Skin epidermis (tissue), 12 donors: ENCODE measurements at regions not wholly inside any gene's neighbourhood (a gene's known extent, or its start where the extent isn't known, plus 50 kb on each side); places are given as distances from the start of the nearest gene placed in this dataset.

Source experiments
- H3K27ac ChIP-seq, 21 experiments: fragments of 200-600 bp; sonication (generic) in 11 of 21; one replicate each; pipeline ENCODE4 v1.5.0; 2020; ENCODE audit warnings: mild to moderate bottlenecking in 3 of 21, inconsistent platforms in 2 of 21, moderate library complexity in 2 of 21
- H3K4me3 ChIP-seq, 7 experiments: fragments of 200-600 bp; sonication (generic) in 2 of 7; one replicate each; pipeline ENCODE4 v1.5.0; 2020; ENCODE audit warnings: inconsistent platforms in 2 of 7, mild to moderate bottlenecking in 2 of 7, moderate library complexity in 1 of 7

DNA sequence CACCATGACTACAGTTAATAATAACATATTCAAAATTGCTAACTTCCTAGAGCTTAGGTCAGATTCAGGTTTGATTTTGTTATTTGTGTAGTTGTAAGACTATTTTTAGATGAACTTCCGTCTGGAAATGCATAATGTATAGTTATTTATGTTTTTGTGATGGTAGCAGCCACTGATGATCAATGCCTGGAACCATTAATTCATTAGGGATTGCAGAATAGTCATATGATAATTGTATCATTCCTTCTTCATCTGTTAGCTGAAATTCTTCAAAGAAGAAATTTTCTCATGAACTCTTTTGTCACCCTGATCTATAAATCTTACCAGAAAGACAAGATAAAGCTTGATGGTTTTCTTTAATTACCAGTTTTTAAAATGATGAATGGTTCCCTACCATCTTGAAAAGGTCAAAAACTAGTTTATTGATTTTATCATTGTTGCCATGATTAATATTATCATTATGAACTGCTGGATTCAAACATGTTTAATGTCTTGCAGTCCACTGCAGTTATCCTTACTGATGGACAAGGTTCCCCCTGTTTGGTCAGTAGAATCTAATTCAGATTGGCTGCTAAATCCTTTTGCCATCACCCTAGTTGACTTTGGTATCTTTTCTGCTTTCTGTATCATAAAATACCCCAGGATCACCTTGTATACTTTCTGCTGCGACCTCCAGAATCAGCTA, 433.3 kb downstream of the GPAM start:
- Histone ChIP-seq H3K27ac (no peak overlapping the region), H3K4me3 (no peak overlapping the region)

DNA sequence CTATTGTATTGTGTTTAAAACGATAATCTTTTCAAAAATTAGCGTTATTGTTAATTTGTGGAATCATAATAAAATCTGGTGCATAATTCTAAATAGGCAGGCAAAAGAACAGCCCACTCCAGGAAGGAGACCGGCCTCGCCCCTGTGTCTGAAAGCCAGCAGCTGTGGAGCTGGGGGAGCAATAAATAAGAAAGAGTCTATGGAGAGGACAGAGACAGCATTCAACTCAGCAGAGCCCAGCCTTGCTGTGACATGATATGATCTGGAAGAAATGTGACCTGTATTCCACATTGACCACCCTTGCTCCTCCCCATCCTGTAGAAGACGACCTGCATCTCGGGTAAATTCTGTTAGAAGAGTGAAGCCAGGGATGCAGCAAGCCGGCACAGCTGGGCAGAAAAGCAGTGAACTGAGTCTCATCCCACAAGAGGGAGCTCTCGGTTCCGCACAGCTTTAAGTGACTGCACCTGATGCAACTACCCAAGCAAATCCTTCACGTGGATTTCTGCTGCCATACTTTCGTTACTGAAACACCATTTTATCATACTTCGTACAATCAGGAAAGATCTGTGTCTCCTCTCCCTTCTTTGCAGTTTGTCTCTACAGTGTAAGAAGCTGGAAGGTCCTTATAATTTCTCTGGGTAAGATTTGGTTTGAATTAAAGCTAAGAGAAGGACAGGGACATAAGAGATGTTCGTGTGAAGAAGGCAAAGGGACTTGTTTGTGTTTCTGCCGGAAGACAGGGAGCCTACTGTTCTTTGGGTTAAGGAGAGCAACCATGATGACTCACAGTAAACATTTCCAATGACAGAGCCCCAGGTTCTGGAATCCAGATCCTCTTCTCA, 427.1 kb downstream of the GPAM start:
- no peak overlapping the region for H3K27ac ChIP-seq
- H3K4me3 ChIP-seq = no peak overlapping the region

DNA sequence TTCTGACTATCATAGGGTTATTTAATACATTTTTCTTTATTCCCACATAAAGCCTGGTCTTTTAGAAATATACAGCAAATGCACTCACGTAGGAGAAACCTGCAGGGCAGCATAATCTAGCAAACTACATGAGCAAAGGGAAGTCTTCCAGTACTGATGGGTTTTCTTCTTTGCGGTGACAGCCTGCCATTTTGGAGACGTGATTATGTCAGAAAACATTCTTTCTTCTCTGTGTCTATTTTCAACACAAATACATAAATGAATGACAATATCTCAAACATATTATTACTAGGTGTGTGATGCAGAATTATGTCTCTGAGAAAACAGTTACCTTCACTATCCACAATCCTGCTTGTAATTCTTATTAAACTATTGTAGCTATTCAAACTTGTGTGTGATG, 425.0 kb downstream of the GPAM start:
- no peak overlapping the region for H3K4me3 ChIP-seq
- no peak overlapping the region for H3K27ac ChIP-seq

DNA sequence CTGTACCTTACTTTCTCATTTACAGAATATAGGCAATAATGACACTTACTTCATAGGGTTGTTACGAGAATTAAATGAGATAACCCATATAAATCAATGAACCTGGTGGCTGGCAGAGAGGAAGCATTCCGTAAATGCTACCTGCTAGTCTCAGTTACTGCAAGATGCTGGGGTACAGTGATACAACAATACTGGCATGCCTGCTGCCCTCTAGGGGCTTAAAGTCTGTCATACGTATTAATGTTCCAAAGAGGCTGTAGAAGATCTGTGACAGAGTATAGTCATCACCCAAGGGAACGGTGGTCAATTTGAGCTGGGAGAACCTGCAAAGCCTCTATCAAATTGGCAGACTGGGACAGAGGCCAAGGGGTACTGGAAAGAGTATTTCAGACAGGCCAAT, 421.5 kb downstream of the GPAM start:
- Histone ChIP-seq H3K27ac (no peak overlapping the region), H3K4me3 (no peak overlapping the region)

DNA sequence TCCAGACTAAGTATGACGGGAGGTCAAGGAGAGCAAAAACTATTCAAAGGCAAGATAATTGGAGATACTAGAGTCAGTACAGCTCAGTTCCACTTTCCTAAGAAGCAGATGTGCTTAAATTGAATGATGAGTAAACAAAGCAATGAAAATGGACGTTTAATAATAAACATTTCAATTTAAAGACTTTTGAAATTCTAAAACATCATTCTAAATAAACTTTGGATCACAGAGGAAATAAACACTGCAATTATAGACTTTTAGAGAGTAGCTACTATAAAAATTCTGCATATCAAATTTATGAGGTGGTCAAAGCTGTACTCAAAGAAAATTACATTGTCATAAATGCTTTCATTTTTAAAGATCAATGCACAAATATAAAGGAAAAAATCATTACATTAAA, 418.3 kb downstream of the GPAM start:
- Histone ChIP-seq H3K4me3 (no peak overlapping the region), H3K27ac (no peak overlapping the region)

DNA sequence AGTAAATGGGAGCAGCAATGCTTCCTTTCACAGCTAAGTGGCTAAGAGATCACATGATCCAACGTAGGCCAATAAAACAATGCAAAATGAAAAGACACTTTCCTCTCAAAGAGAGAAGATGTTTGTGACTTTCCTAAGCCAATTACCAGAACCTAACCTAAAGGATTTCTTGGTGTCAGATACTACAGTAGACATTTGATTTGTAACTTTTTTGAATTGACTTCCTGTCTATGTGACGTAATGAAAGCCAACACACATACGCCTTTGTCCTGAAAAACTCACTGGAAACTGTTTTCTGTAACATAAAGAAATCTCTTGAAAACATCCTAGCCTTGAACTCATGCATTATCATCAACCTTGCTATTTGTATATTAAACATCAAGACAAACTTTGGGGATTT, 417.1 kb downstream of the GPAM start:
- H3K27ac ChIP-seq = no peak overlapping the region
- no peak overlapping the region for H3K4me3 ChIP-seq

DNA sequence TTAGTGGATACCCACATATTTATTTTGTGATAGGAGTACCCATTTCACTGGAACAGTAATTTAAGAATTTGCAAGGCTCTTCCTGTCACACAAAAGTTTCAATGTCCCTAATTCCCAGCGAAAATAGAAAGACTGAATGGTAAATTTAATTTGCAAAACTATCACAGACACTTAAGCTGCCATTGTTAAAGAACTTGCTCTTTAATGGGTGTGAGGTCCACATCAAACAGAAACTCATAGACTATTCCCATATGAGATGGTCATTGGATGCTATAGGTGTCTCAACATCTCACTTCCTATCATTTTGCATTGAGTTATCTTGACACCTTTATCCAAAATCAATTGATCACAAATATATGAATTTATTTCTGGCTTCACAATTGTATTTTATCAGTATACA, 415.9 kb downstream of the GPAM start:
- H3K27ac ChIP-seq = no peak overlapping the region
- H3K4me3 ChIP-seq = no peak overlapping the region

DNA sequence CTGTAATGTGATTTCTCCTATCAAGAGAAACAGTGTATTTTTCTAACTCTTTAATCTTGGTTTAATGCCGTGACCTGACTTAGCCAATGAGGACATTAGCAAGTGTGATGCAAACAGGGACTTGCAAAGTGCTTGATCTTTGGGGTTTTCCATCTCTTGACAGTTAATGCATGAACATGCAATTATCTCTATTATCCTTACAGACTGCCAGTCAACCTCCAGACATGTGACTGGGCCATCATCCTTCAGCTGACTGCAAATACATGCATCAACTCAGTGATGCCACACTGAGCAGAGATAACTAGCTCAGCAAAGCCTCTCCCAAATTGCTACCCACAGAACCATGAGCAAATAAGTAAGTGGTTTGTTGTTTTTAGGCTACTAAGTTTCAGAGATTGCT, 409.6 kb downstream of the GPAM start:
- Histone ChIP-seq H3K27ac (no peak overlapping the region), H3K4me3 (no peak overlapping the region)

DNA sequence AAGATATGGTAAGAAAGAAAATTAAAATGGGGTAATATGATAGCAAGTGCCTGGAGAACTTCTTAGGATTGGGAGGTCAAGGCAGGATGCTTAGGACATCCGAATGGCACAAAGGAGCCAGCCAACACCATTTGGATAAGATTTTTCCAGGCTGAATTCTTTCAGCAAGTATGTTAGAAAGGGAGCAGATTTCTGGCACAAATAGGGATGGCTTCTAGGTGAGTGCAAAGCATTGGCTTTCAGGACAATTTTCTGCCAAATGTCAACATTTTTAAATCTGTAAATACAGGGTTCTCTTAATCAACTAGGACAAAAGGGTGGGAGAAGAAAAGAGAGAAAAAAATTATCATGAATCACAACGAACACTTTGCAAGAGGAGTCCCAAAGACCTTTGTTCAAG, 409.1 kb downstream of the GPAM start:
- no peak overlapping the region for H3K4me3 ChIP-seq
- no peak overlapping the region for H3K27ac ChIP-seq

DNA sequence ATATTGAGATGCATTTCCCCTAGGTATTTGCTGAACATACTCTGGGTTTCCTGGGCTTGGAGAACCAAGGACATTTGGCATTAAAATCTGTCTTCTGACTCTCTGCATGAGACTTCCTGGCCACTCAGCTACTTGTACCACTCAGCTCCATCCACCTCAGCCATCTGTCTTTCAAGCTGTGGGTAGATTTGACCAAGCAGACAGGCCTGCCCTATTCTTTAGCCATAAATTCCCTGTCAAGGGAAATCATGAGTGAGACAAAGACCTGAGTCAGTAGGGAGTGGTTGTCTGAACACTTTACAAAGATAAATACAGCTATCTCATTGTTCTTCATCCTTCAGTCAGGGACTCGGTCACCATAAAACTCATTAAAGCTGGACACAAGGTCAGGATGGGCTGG, 399.1 kb downstream of the GPAM start:
- Histone ChIP-seq H3K27ac (no peak overlapping the region), H3K4me3 (no peak overlapping the region)

DNA sequence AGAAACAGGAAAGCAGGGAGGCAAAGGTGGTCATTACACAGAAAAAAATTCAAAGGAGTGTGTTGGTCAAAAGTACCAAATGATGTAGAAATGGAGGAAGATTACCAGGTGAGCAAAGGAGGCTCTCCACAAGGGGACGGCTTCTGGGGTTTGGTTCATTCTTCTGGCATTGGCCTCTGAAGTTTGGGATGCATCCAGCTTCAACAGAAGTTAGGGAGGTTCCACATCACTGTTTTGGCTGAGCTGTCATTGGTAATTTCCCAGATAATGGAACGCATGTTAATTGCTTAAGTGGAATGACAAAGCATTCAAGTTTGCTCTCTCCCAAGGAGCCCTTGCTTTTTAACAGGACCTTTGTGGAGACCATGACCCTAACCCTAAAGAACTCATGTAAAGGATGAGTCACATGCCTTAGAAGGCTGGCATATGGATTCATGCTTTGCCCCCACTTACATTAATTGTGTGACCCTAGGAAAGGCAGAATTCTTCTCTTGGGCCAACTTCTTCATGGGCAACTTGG, 398.6 kb downstream of the GPAM start:
- no peak overlapping the region for H3K27ac ChIP-seq
- no peak overlapping the region for H3K4me3 ChIP-seq

DNA sequence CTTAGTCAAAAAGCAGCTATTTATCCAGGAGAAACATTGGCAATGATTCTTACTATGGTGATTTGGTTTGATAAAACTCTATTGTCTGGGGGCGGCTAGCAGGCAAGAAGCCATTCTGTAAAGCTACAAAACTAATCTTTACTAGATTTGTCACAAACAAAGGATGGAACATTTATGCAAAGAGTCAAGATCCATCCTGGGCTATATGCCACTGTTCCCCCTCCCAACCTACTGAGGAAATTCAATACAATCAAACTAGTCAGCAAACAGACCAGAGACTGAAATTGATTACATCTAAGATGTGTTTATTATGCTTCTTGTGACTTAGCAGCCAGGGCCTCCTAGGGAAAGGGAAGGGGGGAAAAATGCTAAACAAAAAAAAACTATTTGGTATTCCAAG, 397.6 kb downstream of the GPAM start:
- Histone ChIP-seq H3K4me3 (no peak overlapping the region), H3K27ac (no peak overlapping the region)

DNA sequence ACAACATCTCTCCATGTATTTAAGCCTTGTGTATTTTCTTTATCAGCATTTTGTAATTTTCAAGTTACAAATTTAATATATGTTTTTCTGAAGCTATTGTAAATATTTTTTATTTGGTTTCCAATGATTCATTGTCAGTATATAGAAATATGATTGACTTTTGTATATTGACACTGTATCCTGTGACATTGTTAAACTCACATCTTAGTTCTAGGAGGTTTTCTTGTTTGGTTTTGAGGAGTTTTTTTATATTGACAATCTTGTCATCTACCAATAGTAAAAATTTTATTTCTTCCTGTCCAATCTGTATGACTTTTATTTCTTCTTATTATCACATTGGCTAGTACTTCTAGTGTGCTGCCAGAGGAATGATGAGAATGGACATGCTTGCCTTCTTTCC, 393.7 kb downstream of the GPAM start:
- Histone ChIP-seq H3K27ac (no peak overlapping the region), H3K4me3 (no peak overlapping the region)

DNA sequence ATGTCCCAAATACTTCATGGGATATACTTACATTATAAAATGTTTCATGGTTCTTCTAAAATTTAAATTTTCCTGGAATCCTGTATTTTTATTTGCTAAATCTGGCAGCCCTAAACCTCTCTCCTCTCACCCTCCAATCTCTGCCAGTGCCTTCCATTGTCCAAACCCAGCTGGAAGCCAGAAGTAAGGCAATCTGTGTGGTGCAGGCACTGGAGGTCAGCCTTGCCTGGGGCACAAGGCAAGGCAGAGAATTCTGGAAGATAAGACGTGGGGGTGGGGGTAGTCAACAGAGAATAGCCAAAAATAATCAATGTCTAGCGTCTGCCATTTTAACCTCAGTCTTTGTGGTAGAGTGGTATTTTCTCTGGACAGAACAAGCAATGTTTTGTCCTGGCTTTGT, 381.7 kb downstream of the GPAM start:
- H3K27ac ChIP-seq = no peak overlapping the region
- H3K4me3 ChIP-seq = no peak overlapping the region

DNA sequence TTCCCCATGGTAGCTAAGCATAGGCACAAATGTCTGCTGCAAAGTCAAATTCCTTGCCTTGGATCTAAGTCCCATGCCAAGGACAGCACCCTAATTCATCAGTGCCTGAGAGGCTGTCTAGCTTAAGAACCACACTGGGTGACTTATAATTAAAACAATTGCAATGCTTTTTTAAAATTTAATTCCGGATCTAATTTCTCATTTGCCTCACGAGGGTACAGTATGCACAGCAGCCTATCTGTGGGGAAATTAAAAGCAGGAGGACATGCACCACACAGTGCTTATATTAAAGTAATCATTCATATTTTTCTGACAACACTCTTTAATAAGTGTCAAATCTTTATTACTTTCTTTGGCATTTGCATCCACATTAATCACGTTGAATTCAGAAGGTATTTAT, 378.8 kb downstream of the GPAM start:
- H3K4me3 ChIP-seq = no peak overlapping the region
- no peak overlapping the region for H3K27ac ChIP-seq

DNA sequence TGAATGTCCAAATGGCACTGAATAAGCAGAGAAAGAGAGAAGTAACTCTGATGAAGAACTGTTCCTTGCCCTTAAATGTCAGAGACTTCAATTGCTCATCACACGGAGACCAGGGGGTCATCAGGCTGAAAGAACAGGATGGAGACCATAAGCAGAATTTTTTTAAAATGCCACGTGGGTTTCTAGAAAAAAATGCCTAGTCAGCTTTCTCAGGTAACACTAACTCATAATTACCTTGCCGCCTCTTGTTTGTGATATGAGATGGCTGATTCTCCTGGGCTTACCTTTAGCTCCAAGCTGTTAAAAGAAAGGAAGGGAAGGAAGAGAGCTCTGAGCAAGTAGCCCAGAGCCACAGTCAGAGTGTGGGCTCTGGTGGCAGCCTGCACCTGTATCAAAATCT, 372.0 kb downstream of the GPAM start:
- no peak overlapping the region for H3K27ac ChIP-seq
- no peak overlapping the region for H3K4me3 ChIP-seq

DNA sequence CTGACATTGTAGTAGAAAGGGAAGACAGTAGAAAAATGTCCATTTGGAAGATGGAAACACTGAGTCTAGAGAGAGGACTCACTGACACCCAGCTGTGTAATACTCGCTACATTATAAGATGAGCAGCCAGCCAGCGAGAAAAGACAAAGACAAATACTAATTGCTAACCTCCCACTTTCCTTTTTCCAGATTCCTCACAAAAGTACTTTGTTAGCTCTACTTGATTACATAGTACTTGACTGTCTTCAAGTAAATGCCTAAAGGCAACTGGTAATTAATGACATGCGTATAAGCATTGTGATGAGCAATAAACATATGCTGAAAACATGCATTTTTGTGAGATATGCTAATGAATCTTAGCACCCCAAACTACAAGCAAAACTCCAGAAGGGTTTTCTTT, 363.1 kb downstream of the GPAM start:
- Histone ChIP-seq H3K4me3 (no peak overlapping the region), H3K27ac (no peak overlapping the region)

DNA sequence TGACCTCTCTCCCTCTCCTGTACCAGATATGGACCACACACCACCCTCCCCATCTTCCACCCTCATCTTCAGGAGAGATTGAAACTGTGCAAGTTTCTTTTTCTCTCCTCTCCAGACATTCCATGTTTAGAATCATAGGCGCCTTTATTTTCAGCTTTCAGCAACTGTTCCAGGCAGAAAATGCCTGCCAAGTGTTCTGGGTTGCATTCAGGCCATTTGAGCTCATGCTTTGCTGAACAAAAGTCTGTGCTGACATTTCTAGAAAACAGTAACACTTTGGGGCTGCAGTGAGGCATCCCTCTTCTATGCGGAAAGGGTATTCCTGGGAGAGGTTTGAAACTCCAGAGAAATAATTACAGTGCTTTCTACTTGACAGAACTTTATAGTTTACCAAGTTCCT, 361.7 kb downstream of the GPAM start:
- no peak overlapping the region for H3K27ac ChIP-seq
- H3K4me3 ChIP-seq = no peak overlapping the region

DNA sequence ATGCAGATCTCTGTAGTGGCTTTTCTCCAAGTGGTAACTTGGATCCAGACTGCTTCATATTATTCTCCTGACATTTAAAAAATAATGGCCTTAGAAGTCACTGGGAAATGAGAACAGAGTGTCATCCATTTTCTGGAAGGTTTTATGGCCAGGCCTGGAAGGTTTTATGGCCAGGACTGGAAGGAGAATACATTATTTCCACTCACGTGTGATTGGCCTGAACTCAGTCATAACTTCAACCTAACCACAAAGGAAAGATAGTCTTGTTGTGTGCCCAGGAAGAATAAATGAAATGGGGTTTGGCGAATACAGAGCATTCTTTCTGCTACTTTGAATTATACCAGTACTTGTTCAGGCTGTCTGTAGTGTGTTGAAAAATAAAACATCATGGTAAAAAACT, 360.9 kb downstream of the GPAM start:
- Histone ChIP-seq H3K4me3 (no peak overlapping the region), H3K27ac (no peak overlapping the region)

DNA sequence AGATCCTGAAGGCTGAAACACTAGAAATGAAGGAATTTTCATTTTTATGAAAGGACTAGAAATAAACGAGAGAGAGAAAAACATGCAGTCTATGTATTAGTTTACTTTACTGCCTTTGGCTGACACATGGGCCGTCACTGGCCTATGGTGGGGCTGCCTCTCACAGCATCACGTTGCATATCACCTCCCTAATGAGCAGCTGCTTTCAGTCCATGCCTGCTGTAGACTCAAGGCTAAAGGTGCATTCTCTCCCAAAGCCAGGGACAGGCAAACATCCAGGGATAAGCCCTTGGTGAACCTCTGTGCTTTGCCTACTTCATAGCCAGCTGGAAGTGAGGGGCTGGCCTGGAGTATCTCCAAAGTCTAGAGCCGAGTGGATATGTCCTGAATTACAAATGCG, 359.4 kb downstream of the GPAM start:
- Histone ChIP-seq H3K4me3 (no peak overlapping the region), H3K27ac (no peak overlapping the region)

DNA sequence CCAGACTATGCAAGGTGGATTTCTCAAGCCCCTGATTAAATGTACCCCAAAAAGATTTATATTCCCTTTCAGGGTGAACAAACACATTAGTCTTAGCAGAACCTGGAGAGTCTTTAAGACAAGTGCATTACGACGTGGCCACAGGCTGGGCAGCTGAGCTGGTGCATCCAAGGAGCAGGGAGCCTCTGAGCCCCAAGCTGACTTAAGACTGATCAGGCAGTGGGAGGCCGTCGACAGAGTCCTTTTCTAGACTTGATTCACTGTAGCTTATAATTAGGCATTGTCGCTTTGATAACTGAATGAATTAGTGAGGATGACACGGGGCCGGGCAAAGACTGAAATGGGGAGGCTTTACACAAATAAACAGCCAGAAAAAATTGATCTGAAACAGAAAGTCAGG, 353.2 kb downstream of the GPAM start:
- Histone ChIP-seq H3K4me3 (no peak overlapping the region), H3K27ac (peak overlapping the region in 5 of 21 experiments; percentile 11 to 68 (median 45))
